Stomach smooth muscle (tissue), 2 donors: ENCODE measurements at regions not wholly inside any gene's neighbourhood (a gene's known extent, or its start where the extent isn't known, plus 50 kb on each side); places are given as distances from the start of the nearest gene placed in this dataset.

Experiments
- H3K27ac ChIP-seq: one replicate; pipeline ENCODE4 v1.7.0; 2013; ENCODE audit warnings: mild to moderate bottlenecking, low read length, inconsistent platforms
- H3K27me3 ChIP-seq, 2 donors: one replicate each; pipeline ENCODE4 v1.7.0; 2013; ENCODE audit warnings: low read length in 2 of 2; ENCODE audit not compliant: insufficient read depth in 2 of 2, control insufficient read depth in 1 of 2
- H3K36me3 ChIP-seq, 2 donors: one replicate each; pipeline ENCODE4 v1.7.0; 2013; ENCODE audit warnings: low read length in 2 of 2; ENCODE audit not compliant: control insufficient read depth in 2 of 2, insufficient read depth in 2 of 2
- H3K4me1 ChIP-seq: one replicate; pipeline ENCODE4 v1.7.0; 2013; ENCODE audit warnings: low read length; ENCODE audit not compliant: control insufficient read depth, insufficient read depth
- H3K4me3 ChIP-seq, 2 donors: one replicate each; pipeline ENCODE4 v1.7.0; 2013; ENCODE audit warnings: low read length in 2 of 2
- H3K9ac ChIP-seq, 2 donors: one replicate each; pipeline ENCODE4 v1.7.0; 2013; ENCODE audit warnings: low read length in 2 of 2, mild to moderate bottlenecking in 1 of 2
- H3K9me3 ChIP-seq, 2 donors: one replicate each; pipeline ENCODE4 v1.7.0; 2013; ENCODE audit warnings: low read length in 2 of 2; ENCODE audit not compliant: control insufficient read depth in 2 of 2
- donor health status: healthy.
- donor health status: Pancreatic carcinoma.

DNA sequence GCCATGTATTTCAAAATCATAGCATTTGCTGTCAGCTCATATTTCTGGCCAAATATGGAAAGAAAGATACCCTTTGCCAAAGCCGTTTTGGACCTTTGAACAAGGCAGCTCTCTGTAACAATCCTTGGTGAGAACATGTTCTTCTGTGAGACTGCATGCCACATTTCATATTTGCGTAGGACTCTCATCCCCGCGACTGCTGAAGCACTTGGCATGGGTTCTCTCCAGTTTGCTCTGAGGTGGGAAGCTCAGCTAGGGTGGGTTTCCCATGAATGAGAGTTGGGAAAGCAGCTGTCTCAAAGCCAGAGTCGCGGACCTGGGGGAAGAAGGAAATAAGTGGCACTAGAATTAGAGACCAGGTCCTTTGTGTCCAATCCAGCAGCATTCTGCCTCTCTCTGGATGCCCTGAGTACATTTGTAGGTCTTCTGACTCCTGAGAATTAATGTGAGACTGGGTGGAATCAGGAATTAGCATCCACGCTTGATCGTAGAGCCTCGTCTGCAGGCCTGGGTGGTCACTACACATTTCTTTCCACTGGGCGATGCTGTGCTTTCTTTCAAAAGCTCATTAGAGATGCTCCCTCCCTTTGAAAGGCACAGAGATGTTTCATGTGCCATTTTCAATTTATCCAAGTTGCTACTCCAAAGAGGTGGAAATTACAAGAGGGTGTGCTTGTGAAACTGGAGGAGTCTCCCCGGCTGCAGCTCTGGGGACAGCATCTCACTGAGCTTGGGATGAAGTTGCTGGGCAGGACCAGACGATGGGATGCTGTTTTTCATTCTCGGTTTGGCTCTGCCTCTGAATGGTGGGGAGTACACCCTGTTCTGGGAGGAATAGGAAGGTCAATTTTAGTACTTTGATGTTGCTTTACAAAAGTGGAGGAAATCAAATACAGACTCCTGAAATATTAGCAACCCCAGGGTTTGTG lies 197.2 kb downstream of the GADD45G start:
- Histone ChIP-seq H3K9ac (no peak overlapping the region), H3K36me3 (no peaks in the 10 kb centered on the region), H3K4me3 (no peak overlapping the region), H3K4me1 (peaks cover 12% of the 10 kb centered on the region), H3K27ac (no peak overlapping the region), H3K9me3 (no peaks in the 10 kb centered on the region), H3K27me3 (no peaks in the 10 kb centered on the region)

DNA sequence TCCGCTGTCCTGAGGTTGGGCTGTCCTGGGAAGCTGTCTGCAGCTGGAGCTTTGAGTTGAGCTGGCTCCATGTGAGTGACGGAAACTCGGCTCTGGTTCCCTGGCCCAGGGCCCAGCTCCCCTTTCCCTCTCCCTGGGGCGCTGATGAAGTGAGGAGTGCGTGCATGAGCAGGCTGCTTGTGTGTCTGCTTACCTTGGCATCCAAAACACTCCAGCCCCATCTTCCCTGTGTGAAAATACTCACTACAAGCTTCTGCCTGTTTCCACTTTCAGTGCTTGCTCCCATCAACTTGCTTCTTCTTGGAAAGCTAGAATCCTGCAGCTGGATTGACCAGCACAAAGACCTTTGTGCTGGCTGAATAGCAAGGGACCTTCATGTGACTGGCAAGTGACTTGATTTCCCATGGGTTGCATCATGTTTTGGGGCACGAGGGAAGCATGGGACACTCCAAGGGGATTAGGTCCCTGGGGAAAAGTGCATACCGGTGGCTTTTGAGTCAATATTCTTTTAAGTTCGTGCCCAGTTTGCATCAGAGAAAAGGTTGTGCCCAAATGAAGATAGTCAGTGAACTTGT lies 198.1 kb downstream of the GADD45G start:
- no peak overlapping the region for H3K9ac ChIP-seq
- H3K4me1 ChIP-seq = peaks cover 12% of the 10 kb centered on the region
- no peaks in the 10 kb centered on the region for H3K36me3 ChIP-seq
- H3K9me3 ChIP-seq = no peaks in the 10 kb centered on the region
- no peak overlapping the region for H3K27ac ChIP-seq
- H3K4me3 ChIP-seq = no peak overlapping the region
- no peaks in the 10 kb centered on the region for H3K27me3 ChIP-seq

DNA sequence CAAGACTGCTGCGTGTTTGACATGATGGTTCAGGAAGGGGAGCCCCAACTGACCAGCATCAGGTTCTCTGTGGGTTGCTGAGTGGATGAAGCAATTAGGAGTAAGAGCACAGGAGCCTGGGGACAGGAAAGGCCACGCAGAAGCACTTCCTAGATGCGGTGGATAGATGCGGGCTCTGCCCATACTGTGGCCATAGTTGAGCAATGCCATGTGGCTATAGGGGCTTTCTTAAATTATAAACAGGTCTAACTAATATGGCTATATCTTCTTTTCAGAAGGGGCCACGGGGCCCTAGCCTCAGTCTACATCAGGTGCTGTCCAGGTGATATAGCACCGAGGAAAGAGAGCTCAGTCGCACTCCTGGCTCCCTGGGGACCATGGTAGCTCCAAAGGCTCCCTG lies 198.6 kb downstream of the GADD45G start:
- Histone ChIP-seq H3K9ac (no peak overlapping the region), H3K9me3 (no peaks in the 10 kb centered on the region), H3K27me3 (no peaks in the 10 kb centered on the region), H3K36me3 (no peaks in the 10 kb centered on the region), H3K4me3 (no peak overlapping the region), H3K4me1 (peaks cover 12% of the 10 kb centered on the region), H3K27ac (no peak overlapping the region)

DNA sequence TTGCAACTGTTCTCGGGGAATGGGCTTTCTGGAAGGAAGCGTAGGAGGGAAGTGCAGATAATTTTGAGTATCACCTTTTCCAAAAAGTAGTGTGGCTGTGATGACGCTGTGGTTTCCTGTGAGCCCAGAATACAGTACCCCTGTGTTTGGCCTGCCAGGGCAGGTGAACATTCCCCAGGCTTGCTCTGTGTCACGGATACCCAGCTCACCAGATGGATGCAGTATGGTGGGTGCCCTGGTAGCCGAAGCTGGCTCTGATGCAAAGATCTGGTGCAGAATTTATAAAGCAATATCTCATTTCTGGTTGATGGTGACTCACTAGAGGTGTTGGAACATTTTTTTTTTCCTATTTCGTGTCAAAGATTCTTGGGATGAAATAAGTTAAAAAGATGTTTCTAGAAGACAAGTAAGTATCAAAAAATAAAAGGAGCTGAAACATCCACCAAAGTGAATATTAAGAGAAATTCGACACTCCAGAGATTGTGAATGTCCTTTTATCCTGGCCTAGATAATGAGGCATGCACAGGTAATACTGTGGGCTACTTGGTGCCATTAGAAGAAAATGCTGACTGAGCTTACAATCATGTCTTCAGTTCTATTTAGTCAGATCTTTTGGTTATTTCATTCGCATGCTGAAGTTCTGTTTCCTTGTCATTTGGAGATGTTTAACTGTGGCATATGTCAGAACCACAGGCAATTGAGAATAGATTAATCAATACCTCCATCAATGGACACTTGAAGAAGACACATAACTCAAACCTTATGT lies 200.1 kb downstream of the GADD45G start:
- no peaks in the 10 kb centered on the region for H3K36me3 ChIP-seq
- H3K27me3 ChIP-seq = no peaks in the 10 kb centered on the region
- peaks cover 12% of the 10 kb centered on the region for H3K4me1 ChIP-seq
- H3K9ac ChIP-seq = no peak overlapping the region
- no peak overlapping the region for H3K4me3 ChIP-seq
- H3K9me3 ChIP-seq = no peaks in the 10 kb centered on the region
- H3K27ac ChIP-seq = no peak overlapping the region

DNA sequence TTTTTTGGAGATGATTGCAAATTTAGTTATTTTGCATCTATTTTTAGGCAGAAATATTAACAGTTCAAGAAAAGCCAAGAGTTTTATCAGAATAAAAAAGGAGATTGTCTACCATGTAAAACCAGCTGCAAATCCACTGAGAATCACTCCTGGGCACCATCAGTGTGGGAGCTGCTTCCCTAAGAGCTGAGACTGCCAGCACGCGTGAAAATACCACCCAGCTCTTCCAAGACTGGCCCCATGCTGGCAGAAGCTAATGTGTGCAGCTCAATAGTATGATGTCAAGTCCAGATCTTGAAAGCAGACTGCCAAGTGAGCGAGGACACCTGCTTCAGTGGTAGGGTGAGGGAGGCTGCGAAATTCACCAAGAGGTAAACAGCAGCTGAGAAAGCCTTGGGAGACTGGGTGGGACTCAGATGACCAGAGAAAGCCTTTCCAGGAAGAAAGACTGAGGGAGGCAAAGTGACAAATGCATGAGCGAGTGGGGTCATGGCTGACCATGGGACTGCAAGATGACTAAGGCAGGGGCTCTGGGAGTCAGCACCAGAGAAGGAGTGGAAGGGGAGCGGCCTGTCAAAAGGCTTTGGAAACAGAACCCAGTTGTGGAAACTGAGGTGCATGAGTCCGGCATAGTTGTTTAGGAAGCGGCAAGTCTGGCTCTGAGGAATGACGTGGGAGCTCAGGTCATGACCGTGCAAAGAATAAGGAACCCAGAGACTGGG lies 200.9 kb downstream of the GADD45G start:
- Histone ChIP-seq H3K4me1 (peaks cover 13% of the 10 kb centered on the region), H3K9me3 (no peaks in the 10 kb centered on the region), H3K4me3 (no peak overlapping the region), H3K27me3 (no peaks in the 10 kb centered on the region), H3K27ac (no peak overlapping the region), H3K9ac (no peak overlapping the region), H3K36me3 (no peaks in the 10 kb centered on the region)

DNA sequence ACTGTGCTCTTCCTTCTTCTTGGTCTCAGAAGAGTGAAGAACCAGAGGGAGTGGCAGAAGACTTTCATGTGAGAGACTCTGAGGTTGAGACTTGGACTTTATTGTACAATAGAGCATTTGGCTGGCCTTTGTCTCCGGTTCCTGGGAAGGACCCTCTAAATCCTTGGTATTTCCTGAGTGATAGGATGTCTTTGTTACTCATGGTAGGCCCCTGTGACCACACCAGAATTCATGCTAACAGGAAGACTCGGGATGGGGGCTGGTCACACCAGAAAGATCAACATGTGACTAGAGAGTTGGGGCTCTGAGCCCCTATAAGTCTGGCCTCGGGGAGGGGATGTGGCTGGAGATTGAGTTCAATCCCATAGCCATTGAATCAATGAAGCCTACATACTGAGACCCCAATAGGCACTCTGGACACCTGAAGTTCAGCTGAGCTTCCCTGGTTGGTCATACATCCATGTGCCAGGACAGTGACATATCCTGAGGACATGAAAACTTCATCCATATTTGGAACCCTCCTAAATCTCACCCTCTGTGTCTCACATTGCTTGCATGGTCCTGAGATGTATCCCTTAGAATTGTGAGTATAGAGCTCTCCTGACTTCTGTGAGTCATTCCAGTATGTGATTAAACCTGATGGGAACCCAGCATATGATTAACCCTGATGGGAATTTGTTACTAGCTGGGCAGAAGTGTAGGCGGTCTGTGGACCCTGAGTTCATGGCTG lies 201.7 kb downstream of the GADD45G start:
- H3K9ac ChIP-seq = no peak overlapping the region

DNA sequence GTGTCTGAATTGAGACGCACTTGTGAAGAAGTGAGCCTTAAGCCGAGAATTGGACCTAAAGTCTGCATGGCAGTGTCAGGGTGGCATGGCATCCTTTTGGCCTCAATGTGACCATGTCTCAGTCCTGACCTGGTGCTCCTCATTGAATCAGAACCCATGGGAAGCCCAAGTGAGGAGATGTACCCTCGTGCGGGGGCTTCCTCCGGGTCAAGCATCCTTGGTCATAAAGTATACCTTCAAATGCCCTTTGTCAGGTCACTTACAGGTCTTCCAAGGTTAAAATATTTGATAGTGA lies 202.2 kb downstream of the GADD45G start:
- Histone ChIP-seq H3K27ac (no peak overlapping the region), H3K9me3 (no peaks in the 10 kb centered on the region), H3K4me1 (peaks cover 14% of the 10 kb centered on the region), H3K27me3 (no peaks in the 10 kb centered on the region), H3K9ac (no peak overlapping the region), H3K36me3 (no peaks in the 10 kb centered on the region), H3K4me3 (no peak overlapping the region)

More for the DNA sequence above, 201.7 kb downstream of the GADD45G start:
- Histone ChIP-seq H3K4me3 (no peak overlapping the region), H3K27me3 (no peaks in the 10 kb centered on the region), H3K27ac (no peak overlapping the region), H3K36me3 (no peaks in the 10 kb centered on the region), H3K9me3 (no peaks in the 10 kb centered on the region), H3K4me1 (peaks cover 14% of the 10 kb centered on the region)

DNA sequence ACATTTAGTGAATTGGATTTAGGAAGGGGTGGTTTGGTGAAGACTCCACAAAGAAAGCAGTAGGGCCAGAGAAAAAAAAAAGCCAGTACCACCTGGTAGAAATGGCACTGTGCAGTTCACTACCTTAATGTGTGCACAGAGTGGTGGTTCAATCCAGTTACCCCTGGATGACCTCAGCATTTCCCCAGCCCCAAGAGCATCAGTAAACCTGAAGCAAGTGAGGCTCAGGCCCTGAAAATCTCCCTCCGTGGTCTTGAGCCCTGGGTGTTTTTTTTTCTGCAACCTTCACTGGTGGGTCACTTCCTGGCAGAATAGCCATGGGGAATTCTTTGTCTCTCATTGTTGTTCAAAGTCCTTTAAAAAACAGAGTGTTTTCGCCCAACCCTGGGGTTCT lies 202.9 kb downstream of the GADD45G start:
- H3K36me3 ChIP-seq = no peaks in the 10 kb centered on the region
- H3K9ac ChIP-seq = no peak overlapping the region
- no peaks in the 10 kb centered on the region for H3K9me3 ChIP-seq
- H3K4me3 ChIP-seq = no peak overlapping the region
- peaks cover 9% of the 10 kb centered on the region for H3K4me1 ChIP-seq
- no peaks in the 10 kb centered on the region for H3K27me3 ChIP-seq
- no peak overlapping the region for H3K27ac ChIP-seq

DNA sequence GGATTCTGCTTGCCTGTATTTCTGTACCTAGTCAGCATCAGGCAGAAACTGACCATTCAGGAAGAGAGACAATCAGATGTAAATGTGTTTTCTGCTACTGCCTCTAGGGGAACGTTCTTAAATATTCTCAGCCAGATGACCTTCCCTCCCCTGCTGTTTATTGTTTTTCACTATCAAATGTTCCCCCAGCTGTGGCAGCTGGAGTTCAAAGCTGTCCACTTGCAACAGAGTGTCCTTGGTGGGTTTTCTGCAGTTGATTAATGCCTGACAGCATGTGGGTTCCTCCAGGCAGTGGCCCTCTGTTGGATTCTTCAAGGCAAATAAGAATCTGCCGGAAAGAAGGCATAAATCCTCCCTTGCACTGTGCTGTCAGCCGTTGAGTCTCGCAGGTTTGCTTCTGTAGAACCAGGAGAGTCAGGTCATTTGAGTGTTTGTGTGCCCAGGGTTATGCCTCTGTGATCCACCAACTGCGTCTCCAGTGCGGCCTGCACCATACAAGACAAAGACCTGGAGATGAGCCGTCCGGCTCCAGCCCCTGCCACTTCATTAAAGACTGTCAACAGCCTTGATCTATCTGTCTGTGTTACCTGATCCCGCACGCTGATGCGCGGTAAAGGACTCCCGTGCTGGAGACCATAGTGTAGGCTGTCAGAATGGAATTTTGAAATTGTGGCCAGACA lies 203.4 kb downstream of the GADD45G start:
- H3K9ac ChIP-seq = no peak overlapping the region

More for the DNA sequence above, 203.4 kb downstream of the GADD45G start:
- Histone ChIP-seq H3K9me3 (no peaks in the 10 kb centered on the region), H3K36me3 (no peaks in the 10 kb centered on the region), H3K27ac (no peak overlapping the region), H3K27me3 (no peaks in the 10 kb centered on the region), H3K4me3 (no peak overlapping the region), H3K4me1 (peaks cover 3% of the 10 kb centered on the region)
